H9 (cell line): ENCODE measurements at regions not wholly inside any gene's neighbourhood (a gene's known extent, or its start where the extent isn't known, plus 50 kb on each side); places are given as distances from the start of the nearest gene placed in this dataset.

ENCODE experiments used
- DNase-seq: peaks from one replicate; pipeline ENCODE4 v3.0.0-alpha.2; 2017
- H2AFZ ChIP-seq: one replicate; pipeline ENCODE4 v1.6.1; 2013; ENCODE audit warnings: mild to moderate bottlenecking, low read length, control low read depth, moderate library complexity
- H2AK5ac ChIP-seq: 2 replicates; pipeline ENCODE4 v1.6.1; 2013; ENCODE audit warnings: low read length, control low read depth, mixed read lengths; ENCODE audit not compliant: insufficient read length
- H2BK120ac ChIP-seq: one replicate; pipeline ENCODE4 v1.6.1; 2013; ENCODE audit warnings: low read depth, mild to moderate bottlenecking, low read length, control low read depth, inconsistent platforms; ENCODE audit not compliant: poor library complexity, severe bottlenecking
- H2BK12ac ChIP-seq: 2 replicates; pipeline ENCODE4 v1.6.1; 2013; ENCODE audit warnings: low read length, control low read depth, mixed read lengths, low read depth; ENCODE audit not compliant: insufficient read length
- H2BK15ac ChIP-seq: 2 replicates; pipeline ENCODE4 v1.6.1; 2013; ENCODE audit warnings: low read depth, low read length, control low read depth
- H2BK20ac ChIP-seq: one replicate; pipeline ENCODE4 v1.6.1; 2013; ENCODE audit warnings: low read depth, mild to moderate bottlenecking, low read length, control low read depth, inconsistent platforms; ENCODE audit not compliant: poor library complexity, severe bottlenecking
- H2BK5ac ChIP-seq: 2 replicates; pipeline ENCODE4 v1.6.1; 2013; ENCODE audit warnings: low read length, control low read depth, mixed read lengths; ENCODE audit not compliant: insufficient read length
- H3K14ac ChIP-seq: 2 replicates; pipeline ENCODE4 v1.6.1; 2013; ENCODE audit warnings: low read length, control low read depth; ENCODE audit not compliant: insufficient read depth
- H3K18ac ChIP-seq: 2 replicates; pipeline ENCODE4 v1.6.1; 2013; ENCODE audit warnings: low read depth, mild to moderate bottlenecking, mixed read lengths, low read length, control low read depth; ENCODE audit not compliant: insufficient read length
- H3K23ac ChIP-seq: 2 replicates; pipeline ENCODE4 v1.6.1; 2013; ENCODE audit warnings: low read length, control low read depth, mixed read lengths, low read depth; ENCODE audit not compliant: insufficient read length
- H3K23me2 ChIP-seq: 2 replicates; pipeline ENCODE4 v1.6.1; 2013; ENCODE audit warnings: low read depth, mild to moderate bottlenecking, mixed read lengths, low read length, control low read depth; ENCODE audit not compliant: insufficient read length, poor library complexity, severe bottlenecking
- H3K27ac ChIP-seq: 2 replicates; pipeline ENCODE4 v1.5.1; 2013; ENCODE audit warnings: low read length, control low read depth, mixed read lengths, low read depth; ENCODE audit not compliant: insufficient read length
- H3K27me3 ChIP-seq: 2 replicates; pipeline ENCODE4 v1.6.1; 2013; ENCODE audit warnings: low read length, control low read depth, inconsistent platforms; ENCODE audit not compliant: insufficient read depth
- H3K4ac ChIP-seq: 2 replicates; pipeline ENCODE4 v1.6.1; 2013; ENCODE audit warnings: low read depth, mild to moderate bottlenecking, control low read depth, inconsistent platforms, low read length, moderate library complexity
- H3K4me1 ChIP-seq: 2 replicates; pipeline ENCODE4 v1.6.1; 2013; ENCODE audit warnings: low read length, control low read depth, inconsistent platforms; ENCODE audit not compliant: insufficient read depth
- H3K4me2 ChIP-seq: 2 replicates; pipeline ENCODE4 v1.6.1; 2013; ENCODE audit warnings: low read length, control low read depth, mixed read lengths; ENCODE audit not compliant: insufficient read length, insufficient read depth
- H3K56ac ChIP-seq: 2 replicates; pipeline ENCODE4 v1.6.1; 2013; ENCODE audit warnings: low read depth, mild to moderate bottlenecking, mixed read lengths, low read length, control low read depth; ENCODE audit not compliant: insufficient read length
- H3K79me1 ChIP-seq: 2 replicates; pipeline ENCODE4 v1.6.1; 2013; ENCODE audit warnings: low read depth, mild to moderate bottlenecking, moderate library complexity, low read length, control low read depth, inconsistent platforms; ENCODE audit not compliant: insufficient read depth, poor library complexity, severe bottlenecking
- H3K79me2 ChIP-seq: 2 replicates; pipeline ENCODE4 v1.6.1; 2013; ENCODE audit warnings: low read length, control low read depth, inconsistent platforms; ENCODE audit not compliant: insufficient read depth
- H3K9ac ChIP-seq: 2 replicates; pipeline ENCODE4 v1.6.1; 2013; ENCODE audit warnings: low read length, control low read depth, mixed read lengths; ENCODE audit not compliant: insufficient read length; ENCODE audit errors: extremely low read depth
- H3K9me3 ChIP-seq: one replicate; pipeline ENCODE4 v1.6.1; 2013; ENCODE audit warnings: low read depth, low read length, inconsistent platforms; ENCODE audit not compliant: control insufficient read depth
- H3T11ph ChIP-seq: one replicate; pipeline ENCODE4 v1.6.1; 2013; ENCODE audit warnings: mild to moderate bottlenecking, low read length, control low read depth, inconsistent platforms
- H4K20me1 ChIP-seq: one replicate; pipeline ENCODE4 v1.6.1; 2013; ENCODE audit not compliant: control insufficient read depth, insufficient read length, insufficient read depth
- H4K5ac ChIP-seq: 2 replicates; pipeline ENCODE4 v1.6.1; 2013; ENCODE audit warnings: low read depth, mild to moderate bottlenecking, mixed read lengths, low read length, control low read depth; ENCODE audit not compliant: insufficient read length
- H4K8ac ChIP-seq: replicated peaks from 2 replicates; pipeline ENCODE4 v1.6.1; 2013; ENCODE audit warnings: low read length, control low read depth, mixed read lengths, low read depth; ENCODE audit not compliant: insufficient read length
- H4K91ac ChIP-seq: 2 replicates; pipeline ENCODE4 v1.6.1; 2013; ENCODE audit warnings: low read depth, mild to moderate bottlenecking, moderate library complexity, mixed read lengths, low read length, control low read depth; ENCODE audit not compliant: insufficient read length
- H3K27ac Mint-ChIP-seq, 3 experiments: 2 replicates in 2 of 3; 3 replicates in 1 of 3; pipeline ENCODE4 v1.8.0; 2020 to 2021; ENCODE audit warnings: mixed read lengths in 3 of 3, mild to moderate bottlenecking in 1 of 3, moderate library complexity in 1 of 3
- H3K27me3 Mint-ChIP-seq: 2 replicates; pipeline ENCODE4 v1.8.0; 2021; ENCODE audit warnings: low read depth, mild to moderate bottlenecking, moderate library complexity, mixed read lengths
- H3K36me3 Mint-ChIP-seq, 3 experiments: 2 replicates in 2 of 3; 3 replicates in 1 of 3; pipeline ENCODE4 v1.8.0; 2020 to 2021; ENCODE audit warnings: low read depth in 3 of 3, mixed read lengths in 3 of 3; ENCODE audit not compliant: insufficient read depth in 1 of 3
- H3K4me1 Mint-ChIP-seq, 2 experiments: 2 replicates each; pipeline ENCODE4 v1.8.0; 2020; ENCODE audit warnings: mixed read lengths in 2 of 2
- H3K4me3 Mint-ChIP-seq, 2 experiments: 2 replicates in 1 of 2; 3 replicates in 1 of 2; pipeline ENCODE4 v1.8.0; 2020 to 2021; ENCODE audit warnings: mild to moderate bottlenecking in 2 of 2, mixed read lengths in 2 of 2, moderate library complexity in 1 of 2
- H3K9me3 Mint-ChIP-seq, 2 experiments: 2 replicates in 1 of 2; 3 replicates in 1 of 2; pipeline ENCODE4 v1.8.0; 2020; ENCODE audit warnings: mild to moderate bottlenecking in 2 of 2, mixed read lengths in 2 of 2, moderate library complexity in 1 of 2
- CTCF ChIP-seq: fragments of 200-600 bp; sonication (generic); conservative IDR thresholded peaks from 3 replicates; pipeline ENCODE4 v1.8.0; 2021; ENCODE audit warnings: antibody characterized with exemption, mild to moderate bottlenecking
- WGBS: extraction: QIAGEN DNeasy Blood & Tissue Kit; methylation state at CpG from one replicate; pipeline ENCODE4 v1.1.7; 2013; ENCODE audit warnings: missing lambda C conversion rate, low lambda C conversion rate, mixed read lengths; ENCODE audit not compliant: insufficient read length; ENCODE audit errors: extremely low coverage; 5-methylcytosine and 5-hydroxymethylcytosine counted together

- H3K14ac ChIP-seq, result no peak overlapping the region
Measured at GRCh38 chr7:21051865-21052264, 265.2 kb upstream of the SP8 start.

More at GRCh38 chr7:21051865-21052264, 265.2 kb upstream of the SP8 start:
- no peak overlapping the region for H3T11ph ChIP-seq
- H3K9me3 Mint-ChIP-seq, result no peaks in the 10 kb centered on the region
- no peak overlapping the region for H3K27ac Mint-ChIP-seq
- WGBS, result no CpG with 5 or more reads among the region's 3 CpGs
- no peak overlapping the region for H3K4ac ChIP-seq
- no peaks in the 10 kb centered on the region for H3K4me1 ChIP-seq
- peaks cover 3 to 4% of the 10 kb centered on the region in 2 experiments; a peak in 3 of 4 replicates for H3K4me1 Mint-ChIP-seq
- no peaks in the 10 kb centered on the region for H3K23me2 ChIP-seq
- no peak overlapping the region for H3K56ac ChIP-seq
- H4K5ac ChIP-seq, result no peak overlapping the region
- H3K36me3 Mint-ChIP-seq, result no peaks in the 10 kb centered on the region
- H4K8ac ChIP-seq, result no peak overlapping the region
- H4K91ac ChIP-seq, result no peak overlapping the region
- H2BK12ac ChIP-seq, result no peak overlapping the region
- no peaks in the 10 kb centered on the region for H3K27me3 ChIP-seq
- TF ChIP-seq CTCF, result no peak
- H3K18ac ChIP-seq, result no peak overlapping the region
- no peaks in the 10 kb centered on the region for H4K20me1 ChIP-seq
- no peak overlapping the region for H2AK5ac ChIP-seq
- no peaks in the 10 kb centered on the region for H3K27me3 Mint-ChIP-seq
- H3K9me3 ChIP-seq, result no peaks in the 10 kb centered on the region
- no peak overlapping the region for H3K4me3 Mint-ChIP-seq
- no peak overlapping the region for H2BK20ac ChIP-seq
- H2BK120ac ChIP-seq, result no peak overlapping the region
- no peaks in the 10 kb centered on the region for H3K79me2 ChIP-seq
- H2AFZ ChIP-seq, result no peak overlapping the region
- DNase-seq, result no peak
- no peak overlapping the region for H3K9ac ChIP-seq
- H3K23ac ChIP-seq, result no peak overlapping the region
- H2BK5ac ChIP-seq, result no peak overlapping the region
- H3K27ac ChIP-seq, result no peak overlapping the region
- H3K79me1 ChIP-seq, result no peaks in the 10 kb centered on the region
- no peak overlapping the region for H3K4me2 ChIP-seq
- no peak overlapping the region for H2BK15ac ChIP-seq
